ENCODE measurements at regions not wholly inside any gene's neighbourhood (a gene's known extent, or its start where the extent isn't known, plus 50 kb on each side); places are given as distances from the start of the nearest gene placed in this dataset.

DNA sequence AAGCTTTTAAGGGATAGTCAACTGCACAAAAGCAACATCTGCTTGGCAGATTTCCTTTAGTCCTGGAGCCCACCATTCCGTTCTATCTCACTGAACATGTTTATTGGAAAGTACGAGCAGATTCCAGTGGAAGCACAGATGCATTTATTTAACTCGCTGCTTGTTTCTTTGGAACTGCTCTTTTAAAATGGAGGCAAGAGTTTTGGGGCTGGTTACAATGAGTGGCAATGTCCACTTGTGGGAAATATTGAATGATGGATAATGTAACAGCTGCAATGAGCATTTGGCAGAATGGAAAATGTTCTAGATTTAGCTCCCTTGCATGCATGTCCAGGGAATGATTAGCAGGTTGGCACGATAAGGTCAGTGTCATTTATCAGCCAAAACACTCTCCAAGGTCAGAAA lies 163.0 kb downstream of the ATP23 start:
- TF ChIP-seq, protein P1, sequence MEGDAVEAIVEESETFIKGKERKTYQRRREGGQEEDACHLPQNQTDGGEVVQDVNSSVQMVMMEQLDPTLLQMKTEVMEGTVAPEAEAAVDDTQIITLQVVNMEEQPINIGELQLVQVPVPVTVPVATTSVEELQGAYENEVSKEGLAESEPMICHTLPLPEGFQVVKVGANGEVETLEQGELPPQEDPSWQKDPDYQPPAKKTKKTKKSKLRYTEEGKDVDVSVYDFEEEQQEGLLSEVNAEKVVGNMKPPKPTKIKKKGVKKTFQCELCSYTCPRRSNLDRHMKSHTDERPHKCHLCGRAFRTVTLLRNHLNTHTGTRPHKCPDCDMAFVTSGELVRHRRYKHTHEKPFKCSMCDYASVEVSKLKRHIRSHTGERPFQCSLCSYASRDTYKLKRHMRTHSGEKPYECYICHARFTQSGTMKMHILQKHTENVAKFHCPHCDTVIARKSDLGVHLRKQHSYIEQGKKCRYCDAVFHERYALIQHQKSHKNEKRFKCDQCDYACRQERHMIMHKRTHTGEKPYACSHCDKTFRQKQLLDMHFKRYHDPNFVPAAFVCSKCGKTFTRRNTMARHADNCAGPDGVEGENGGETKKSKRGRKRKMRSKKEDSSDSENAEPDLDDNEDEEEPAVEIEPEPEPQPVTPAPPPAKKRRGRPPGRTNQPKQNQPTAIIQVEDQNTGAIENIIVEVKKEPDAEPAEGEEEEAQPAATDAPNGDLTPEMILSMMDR (IDR thresholded peaks at IDR 0.05): no peak
- TF ChIP-seq POLR2A (IDR thresholded peaks at IDR 0.05) (no peak), POLR2AphosphoS5 (IDR thresholded peaks at IDR 0.05) (no peak), EP300 (IDR thresholded peaks at IDR 0.05) (no peak)

All from gastroesophageal sphincter (tissue), 3 donors.